GM12892 (cell line): ENCODE measurements at regions not wholly inside any gene's neighbourhood (a gene's known extent, or its start where the extent isn't known, plus 50 kb on each side); places are given as distances from the start of the nearest gene placed in this dataset.

Source experiments
- POLR2A ChIP-seq: IDR thresholded peaks from 2 replicates; pipeline ENCODE4 v1.6.1; 2011; ENCODE audit warnings: low read depth, low read length, control low read depth
- POLR2AphosphoS5 ChIP-seq: IDR thresholded peaks from 2 replicates; pipeline ENCODE4 v1.6.1; 2011; ENCODE audit warnings: low read depth, low read length, control low read depth
- TAF1 ChIP-seq: IDR thresholded peaks from 2 replicates; pipeline ENCODE4 v1.6.1; 2011; ENCODE audit warnings: low read depth, mild to moderate bottlenecking, control low read depth, low read length, borderline replicate concordance

GRCh38 chr7:37540917-37541316 lies 92.3 kb upstream of the ELMO1 start:
- TF ChIP-seq POLR2A (no peak), POLR2AphosphoS5 (no peak), TAF1 (no peak)
